ENCODE measurements at regions not wholly inside any gene's neighbourhood (a gene's known extent, or its start where the extent isn't known, plus 50 kb on each side); places are given as distances from the start of the nearest gene placed in this dataset.
"Not testable (repeated sequence)": the region's sequence is repeated elsewhere in the genome, so short reads cannot be mapped to it uniquely, and the experiment has no call there.

- no peak for DNase-seq
These were observed 183.9 kb downstream of the FAM43A start for GRCh38 chr3:194869482-194870169.

GRCh38 chr3:194870394-194871110, 184.9 kb downstream of the FAM43A start:
- DNase-seq, result no peak

GRCh38 chr3:194871143-194871863, 185.6 kb downstream of the FAM43A start:
- no peak for DNase-seq

GRCh38 chr3:194871864-194872668, 186.4 kb downstream of the FAM43A start:
- no peak for DNase-seq

GRCh38 chr3:194872669-194872977, 186.9 kb downstream of the FAM43A start:
- DNase-seq, result no peak

- DNase-seq, result not testable (repeated sequence)
These were observed 187.8 kb downstream of the FAM43A start for GRCh38 chr3:194873474-194873873.

GRCh38 chr3:194874206-194874605, 188.5 kb downstream of the FAM43A start:
- DNase-seq, result no peak

- no peak for DNase-seq
These were observed 189.1 kb downstream of the FAM43A start for GRCh38 chr3:194874783-194875182.

GRCh38 chr3:194875581-194876402, 190.1 kb downstream of the FAM43A start:
- DNase-seq, result no peak

- no peak for DNase-seq
These were observed 190.9 kb downstream of the FAM43A start for GRCh38 chr3:194876403-194877095.

GRCh38 chr3:194877291-194878119, 191.8 kb downstream of the FAM43A start:
- DNase-seq, result no peak

- DNase-seq, result no peak
These were observed 193.6 kb downstream of the FAM43A start for GRCh38 chr3:194879126-194879877.

- no peak for DNase-seq
These were observed 194.6 kb downstream of the FAM43A start for GRCh38 chr3:194879991-194880939.

- DNase-seq, result no peak
These were observed 195.6 kb downstream of the FAM43A start for GRCh38 chr3:194880940-194881925.

GRCh38 chr3:194884649-194885315, 199.1 kb downstream of the FAM43A start:
- no peak for DNase-seq

- no peak for DNase-seq
These were observed 200.1 kb downstream of the FAM43A start for GRCh38 chr3:194885766-194886165.

GRCh38 chr3:194886836-194887235, 201.2 kb downstream of the FAM43A start:
- no peak for DNase-seq

Measured in hippocampal formation (tissue), 2 donors.